IPS-20b (cell line): ENCODE measurements at regions not wholly inside any gene's neighbourhood (a gene's known extent, or its start where the extent isn't known, plus 50 kb on each side); places are given as distances from the start of the nearest gene placed in this dataset.
A peak's percentile ranks its signal among the peaks of the same experiment; 100 is the strongest.
"Not testable (repeated sequence)": the region's sequence is repeated elsewhere in the genome, so short reads cannot be mapped to it uniquely, and the experiment has no call there.

ENCODE experiments used
- H3K27ac ChIP-seq: one replicate; pipeline ENCODE4 v1.5.1; 2013; ENCODE audit warnings: low read length
- H3K27me3 ChIP-seq: 2 replicates; pipeline ENCODE4 v1.6.1; 2013; ENCODE audit warnings: mild to moderate bottlenecking, low read length, inconsistent platforms; ENCODE audit not compliant: insufficient read depth
- H3K36me3 ChIP-seq: 2 replicates; pipeline ENCODE4 v1.6.1; 2013; ENCODE audit warnings: low read depth, mild to moderate bottlenecking, inconsistent platforms, low read length, moderate library complexity; ENCODE audit not compliant: insufficient read depth
- H3K4me1 ChIP-seq: 2 replicates; pipeline ENCODE4 v1.6.1; 2013; ENCODE audit warnings: mild to moderate bottlenecking, control low read depth, inconsistent platforms, low read length, moderate library complexity; ENCODE audit not compliant: insufficient read depth
- H3K4me3 ChIP-seq: 2 replicates; pipeline ENCODE4 v1.5.1; 2013; ENCODE audit warnings: mild to moderate bottlenecking, low read length, inconsistent platforms
- H3K9ac ChIP-seq: 2 replicates; pipeline ENCODE4 v1.6.1; 2013; ENCODE audit warnings: low read depth, mild to moderate bottlenecking, inconsistent platforms, low read length, moderate library complexity
- H3K9me3 ChIP-seq: 2 replicates; pipeline ENCODE4 v1.6.1; 2013; ENCODE audit warnings: mild to moderate bottlenecking, low read depth, low read length, inconsistent platforms; ENCODE audit not compliant: insufficient read depth

DNA sequence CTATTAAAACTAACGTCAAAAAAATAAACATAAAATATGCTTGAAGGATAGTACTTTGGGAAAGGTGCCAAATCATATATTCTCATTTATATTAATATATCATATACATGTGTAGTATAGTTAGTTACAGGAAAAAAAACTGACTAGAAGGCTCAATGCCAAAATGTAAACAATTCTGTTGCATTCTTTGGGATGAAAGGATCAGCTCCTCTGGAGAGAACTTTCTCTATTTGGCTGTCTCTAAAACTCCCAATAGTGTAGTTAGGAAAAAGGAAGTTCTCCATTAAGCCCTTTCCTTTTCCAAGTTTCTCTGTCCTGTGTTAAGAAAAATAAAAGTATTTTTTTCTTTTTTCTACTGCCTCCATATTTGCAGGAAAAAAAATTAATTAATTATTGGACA lies 86.5 kb upstream of the BTN3A2 start:
- Histone ChIP-seq H3K9ac (no peak overlapping the region), H3K36me3 (no peaks in the 10 kb centered on the region), H3K4me3 (no peak overlapping the region), H3K9me3 (no peaks in the 10 kb centered on the region), H3K27ac (no peak overlapping the region), H3K27me3 (no peaks in the 10 kb centered on the region), H3K4me1 (peaks cover 16% of the 10 kb centered on the region)

DNA sequence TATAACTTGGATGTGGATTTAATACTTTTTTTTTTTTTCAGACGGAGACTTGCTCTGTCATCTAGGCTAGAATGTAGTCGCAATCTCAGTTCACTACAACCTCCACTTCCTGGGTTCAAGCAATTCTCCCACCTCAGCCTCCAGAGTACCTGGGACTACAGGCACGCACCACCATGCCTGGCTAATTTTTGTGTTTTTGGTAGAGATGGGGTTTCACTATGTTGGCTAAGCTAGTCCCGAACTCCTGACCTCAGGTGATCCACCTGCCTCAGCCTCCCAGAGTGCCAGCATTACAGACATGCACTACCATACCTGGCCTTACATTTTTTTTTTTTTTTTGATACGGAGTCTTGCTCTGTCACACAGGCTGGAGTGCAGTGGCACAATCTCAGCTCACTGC lies 85.6 kb upstream of the BTN3A2 start:
- not testable (repeated sequence) for H3K36me3 ChIP-seq, H3K27ac ChIP-seq, H3K4me3 ChIP-seq, H3K27me3 ChIP-seq, H3K9ac ChIP-seq, H3K9me3 ChIP-seq
- peaks cover 12% of the 10 kb centered on the region for H3K4me1 ChIP-seq

DNA sequence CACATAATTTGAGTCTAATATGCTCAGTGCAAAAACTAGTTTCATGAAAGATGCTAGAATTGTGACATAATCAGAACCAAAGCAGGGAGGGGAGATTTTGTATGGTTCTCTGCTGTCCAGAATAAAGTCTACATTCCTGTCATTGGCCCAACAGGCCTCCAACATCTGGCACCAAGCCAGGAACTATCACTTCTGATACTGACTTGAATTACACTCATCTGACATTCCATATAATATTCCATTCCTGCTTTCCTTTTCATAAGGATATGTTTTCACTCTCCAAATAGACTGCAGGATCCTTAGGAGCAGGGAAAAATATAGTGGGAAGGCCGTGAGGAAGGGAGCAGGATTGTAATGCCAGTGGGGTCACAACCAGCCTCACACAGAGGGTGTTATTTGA lies 84.6 kb upstream of the BTN3A2 start:
- Histone ChIP-seq H3K27ac (no peak overlapping the region), H3K9ac (no peak overlapping the region), H3K36me3 (no peaks in the 10 kb centered on the region), H3K9me3 (no peaks in the 10 kb centered on the region), H3K4me1 (peaks cover 5% of the 10 kb centered on the region), H3K4me3 (no peak overlapping the region), H3K27me3 (no peaks in the 10 kb centered on the region)

DNA sequence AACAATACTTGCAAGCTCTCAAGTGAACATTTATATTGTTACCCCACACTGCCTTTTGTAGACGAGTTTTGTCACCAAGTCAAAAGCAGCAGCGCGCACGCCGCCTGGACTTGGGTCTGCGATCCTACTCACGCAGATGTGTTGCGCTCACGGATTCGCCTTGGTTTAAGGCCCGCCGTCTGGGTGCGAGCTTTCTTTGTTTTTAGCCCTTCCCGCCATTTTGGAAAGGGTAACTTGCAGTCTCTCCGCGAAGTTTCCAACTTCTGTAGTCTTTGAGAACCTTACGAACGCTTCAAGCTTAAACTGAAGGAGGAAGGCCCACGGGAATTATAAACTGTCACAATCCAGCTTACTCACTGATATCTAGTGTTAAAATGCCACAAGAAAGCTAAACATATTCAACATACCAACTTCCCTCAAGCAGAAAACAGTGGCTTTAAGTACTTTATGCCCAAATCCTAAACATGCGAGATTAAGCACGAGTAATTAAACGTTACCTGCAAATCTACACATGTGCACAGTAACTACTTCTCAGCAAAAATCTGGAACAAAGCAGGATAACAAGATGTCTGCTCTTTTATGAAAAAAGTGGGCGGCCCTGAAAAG lies 80.4 kb upstream of the BTN3A2 start:
- H3K4me1 ChIP-seq: no peaks in the 10 kb centered on the region
- no peaks in the 10 kb centered on the region for H3K9me3 ChIP-seq
- peak overlapping the region; percentile 92 for H3K4me3 ChIP-seq
- no peaks in the 10 kb centered on the region for H3K27me3 ChIP-seq
- peak overlapping the region; percentile 99 for H3K9ac ChIP-seq
- H3K36me3 ChIP-seq: no peaks in the 10 kb centered on the region
- H3K27ac ChIP-seq: peak overlapping the region; percentile 91

GRCh38 chr6:26285143-26286134 lies 79.6 kb upstream of the BTN3A2 start:
- Histone ChIP-seq H3K9me3 (no peaks in the 10 kb centered on the region), H3K27me3 (no peaks in the 10 kb centered on the region), H3K36me3 (no peaks in the 10 kb centered on the region), H3K9ac (peak overlapping the region; percentile 99), H3K4me3 (peak overlapping the region; percentile 92), H3K4me1 (no peaks in the 10 kb centered on the region), H3K27ac (peak overlapping the region; percentile 91)

- Histone ChIP-seq H3K4me1 (no peaks in the 10 kb centered on the region), H3K9ac (peak overlapping the region; percentile 99), H3K36me3 (no peaks in the 10 kb centered on the region), H3K27me3 (no peaks in the 10 kb centered on the region), H3K9me3 (no peaks in the 10 kb centered on the region), H3K27ac (peak overlapping the region; percentile 82), H3K4me3 (peak overlapping the region; percentile 92)
Observed at GRCh38 chr6:26286168-26286877, 78.7 kb upstream of the BTN3A2 start.

GRCh38 chr6:26288155-26288554 lies 76.8 kb upstream of the BTN3A2 start:
- Histone ChIP-seq H3K27ac (no peak overlapping the region), H3K9ac (no peak overlapping the region)

GRCh38 chr6:26290941-26291340 lies 74.1 kb upstream of the BTN3A2 start:
- Histone ChIP-seq H3K27me3 (no peaks in the 10 kb centered on the region), H3K36me3 (no peaks in the 10 kb centered on the region), H3K4me3 (no peak overlapping the region), H3K9ac (no peak overlapping the region), H3K4me1 (no peaks in the 10 kb centered on the region), H3K9me3 (no peaks in the 10 kb centered on the region), H3K27ac (no peak overlapping the region)

More at GRCh38 chr6:26288155-26288554, 76.8 kb upstream of the BTN3A2 start:
- no peaks in the 10 kb centered on the region for H3K36me3 ChIP-seq
- no peaks in the 10 kb centered on the region for H3K9me3 ChIP-seq
- no peaks in the 10 kb centered on the region for H3K27me3 ChIP-seq
- H3K4me3 ChIP-seq: no peak overlapping the region
- H3K4me1 ChIP-seq: no peaks in the 10 kb centered on the region

- no peak overlapping the region for H3K9ac ChIP-seq
- H3K27ac ChIP-seq: no peak overlapping the region
- no peaks in the 10 kb centered on the region for H3K36me3 ChIP-seq
- no peak overlapping the region for H3K4me3 ChIP-seq
- H3K9me3 ChIP-seq: no peaks in the 10 kb centered on the region
- H3K27me3 ChIP-seq: no peaks in the 10 kb centered on the region
- no peaks in the 10 kb centered on the region for H3K4me1 ChIP-seq
Observed at GRCh38 chr6:26292709-26293108, 72.3 kb upstream of the BTN3A2 start.

GRCh38 chr6:26294302-26294701 lies 70.7 kb upstream of the BTN3A2 start:
- Histone ChIP-seq H3K4me3 (no peak overlapping the region), H3K27ac (no peak overlapping the region), H3K27me3 (no peaks in the 10 kb centered on the region), H3K36me3 (no peaks in the 10 kb centered on the region), H3K9me3 (no peaks in the 10 kb centered on the region), H3K4me1 (no peaks in the 10 kb centered on the region), H3K9ac (no peak overlapping the region)

- H3K27ac ChIP-seq: no peak overlapping the region
- H3K9ac ChIP-seq: no peak overlapping the region
- no peaks in the 10 kb centered on the region for H3K9me3 ChIP-seq
- H3K4me1 ChIP-seq: no peaks in the 10 kb centered on the region
- no peak overlapping the region for H3K4me3 ChIP-seq
- no peaks in the 10 kb centered on the region for H3K36me3 ChIP-seq
- no peaks in the 10 kb centered on the region for H3K27me3 ChIP-seq
Observed at GRCh38 chr6:26295691-26296555, 69.1 kb upstream of the BTN3A2 start.
